GM19238 (cell line): ENCODE measurements at regions not wholly inside any gene's neighbourhood (a gene's known extent, or its start where the extent isn't known, plus 50 kb on each side); places are given as distances from the start of the nearest gene placed in this dataset.

Source experiments
- DNase-seq: peaks from one replicate; pipeline ENCODE4 v3.0.0; 2011; ENCODE audit warnings: low spot score; ENCODE audit not compliant: insufficient read length

GRCh38 chr14:97571866-97572555 lies 774.8 kb downstream of the VRK1 start:
- DNase-seq, result no peak

- DNase-seq, result no peak
Measured at GRCh38 chr14:97572583-97573458, 775.6 kb downstream of the VRK1 start.

GRCh38 chr14:97575677-97576076 lies 778.5 kb downstream of the VRK1 start:
- no peak for DNase-seq

GRCh38 chr14:97578982-97579548 lies 781.9 kb downstream of the VRK1 start:
- no peak for DNase-seq

GRCh38 chr14:97581016-97581415 lies 783.8 kb downstream of the VRK1 start:
- no peak for DNase-seq

GRCh38 chr14:97582022-97582421 lies 784.8 kb downstream of the VRK1 start:
- no peak for DNase-seq

- DNase-seq, result no peak
Measured at GRCh38 chr14:97584528-97584927, 787.3 kb downstream of the VRK1 start.

- no peak for DNase-seq
Measured at GRCh38 chr14:97592341-97592980, 795.3 kb downstream of the VRK1 start.

- DNase-seq, result no peak
Measured at GRCh38 chr14:97594306-97594705, 797.1 kb downstream of the VRK1 start.

- DNase-seq, result no peak
Measured at GRCh38 chr14:97602438-97603117, 805.4 kb downstream of the VRK1 start.

- DNase-seq, result no peak
Measured at GRCh38 chr14:97603201-97603600, 806.0 kb downstream of the VRK1 start.

GRCh38 chr14:97604731-97605130 lies 807.5 kb downstream of the VRK1 start:
- DNase-seq, result no peak

- DNase-seq, result no peak
Measured at GRCh38 chr14:97618401-97618800, 821.2 kb downstream of the VRK1 start.

- DNase-seq, result no peak
Measured at GRCh38 chr14:97618917-97619690, 821.9 kb downstream of the VRK1 start.

- no peak for DNase-seq
Measured at GRCh38 chr14:97620066-97620465, 822.9 kb downstream of the VRK1 start.

- no peak for DNase-seq
Measured at GRCh38 chr14:97624985-97625384, 827.8 kb downstream of the VRK1 start.

GRCh38 chr14:97625477-97625876 lies 828.3 kb downstream of the VRK1 start:
- no peak for DNase-seq

GRCh38 chr14:97626088-97626487 lies 828.9 kb downstream of the VRK1 start:
- DNase-seq, result no peak

- DNase-seq, result no peak
Measured at GRCh38 chr14:97630249-97630648, 833.1 kb downstream of the VRK1 start.

- no peak for DNase-seq
Measured at GRCh38 chr14:97633131-97633738, 836.1 kb downstream of the VRK1 start.
